ENCODE measurements at regions not wholly inside any gene's neighbourhood (a gene's known extent, or its start where the extent isn't known, plus 50 kb on each side); places are given as distances from the start of the nearest gene placed in this dataset.

GRCh38 chr10:125213541-125214282 is 53.3 kb upstream of the CTBP2 start:
- no peak for DNase-seq (ENCODE audit: low read depth in 2 of 2)

GRCh38 chr10:125212150-125212809 is 51.9 kb upstream of the CTBP2 start:
- DNase-seq (ENCODE audit: low read depth in 2 of 2), result no peak

All from stimulated activated CD4-positive, alpha-beta T cell treated with anti-CD3 and anti-CD28 coated beads, Interleukin-4, amount 100 ng/mL, for 48 hours (primary cell).